ENCODE measurements at regions not wholly inside any gene's neighbourhood (a gene's known extent, or its start where the extent isn't known, plus 50 kb on each side); places are given as distances from the start of the nearest gene placed in this dataset.

- no peak for TF ChIP-seq CTCF (IDR thresholded peaks at IDR 0.05; ENCODE audit: extremely low read depth, missing control alignments)
- no peak for DNase-seq (ENCODE audit: low spot score)
These were observed 55.3 kb upstream of the NUDT12 start for GRCh38 chr5:103617913-103618312.

DNA sequence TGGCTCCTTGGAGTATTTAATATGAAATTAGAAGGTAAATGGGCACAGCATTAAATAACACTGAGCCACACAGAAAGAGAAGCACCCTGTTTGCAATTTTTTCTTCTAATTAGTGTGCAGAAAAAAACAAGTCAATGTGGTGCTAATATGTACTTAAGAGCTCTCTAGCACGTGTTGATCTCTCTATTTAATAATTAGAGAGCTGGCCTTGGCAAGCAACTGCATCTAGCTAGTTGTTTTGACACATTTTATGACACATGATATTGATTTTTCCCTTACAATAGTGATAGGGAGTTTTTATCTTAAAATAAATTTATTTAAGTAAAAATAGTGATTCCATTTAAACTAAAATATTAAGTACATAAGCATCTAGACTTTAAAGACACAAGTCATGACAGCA lies 54.5 kb upstream of the NUDT12 start:
- no peak for DNase-seq (ENCODE audit: low spot score)
- no peak for TF ChIP-seq CTCF (IDR thresholded peaks at IDR 0.05; ENCODE audit: extremely low read depth, missing control alignments)

GRCh38 chr5:103612545-103612944 lies 50.0 kb upstream of the NUDT12 start:
- no peak for TF ChIP-seq CTCF (IDR thresholded peaks at IDR 0.05; ENCODE audit: extremely low read depth, missing control alignments)
- no peak for DNase-seq (ENCODE audit: low spot score)
